ENCODE measurements at regions not wholly inside any gene's neighbourhood (a gene's known extent, or its start where the extent isn't known, plus 50 kb on each side); places are given as distances from the start of the nearest gene placed in this dataset.

DNA sequence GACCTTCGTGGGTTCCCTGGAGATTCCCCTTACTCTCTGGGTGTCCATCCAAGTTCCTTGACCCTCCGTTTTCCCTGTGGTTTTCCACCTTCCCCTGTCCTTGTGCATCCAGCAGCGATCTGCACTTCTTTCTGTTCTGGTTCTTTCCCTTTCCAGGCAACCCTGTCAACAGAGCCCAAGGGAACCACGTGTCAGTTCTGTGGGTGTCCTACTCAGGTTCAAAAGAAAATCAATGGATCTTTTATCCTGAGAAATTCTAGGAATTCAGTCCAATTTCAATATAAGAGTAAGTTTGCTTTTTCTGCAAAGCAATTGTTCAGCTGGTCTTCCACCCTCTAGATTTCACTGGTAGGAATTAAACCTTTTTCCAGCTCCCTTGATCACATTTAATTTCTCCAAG lies 1394.8 kb upstream of the SLC10A2 start:
- no peak for DNase-seq (ENCODE audit: low read depth, low spot score)

DNA sequence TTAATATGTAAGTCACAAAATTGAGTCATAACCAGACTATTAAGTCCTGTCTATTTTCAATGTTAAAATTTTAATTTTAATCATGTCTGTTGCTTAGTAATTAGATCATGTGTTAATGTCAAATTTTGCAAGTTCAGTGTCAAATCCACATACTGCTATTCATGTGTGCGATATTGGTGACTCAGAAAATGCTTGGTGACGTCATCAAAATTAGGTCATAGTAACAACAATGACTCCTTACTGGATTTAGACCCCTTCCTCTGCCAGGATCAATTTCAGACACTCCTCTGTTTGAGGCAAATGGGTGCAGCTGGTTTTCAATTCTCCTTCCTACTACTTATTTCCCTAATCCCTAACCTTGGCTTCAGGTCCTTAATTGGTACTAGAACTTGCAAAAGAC lies 1394.3 kb upstream of the SLC10A2 start:
- no peak for DNase-seq (ENCODE audit: low read depth, low spot score)

DNA sequence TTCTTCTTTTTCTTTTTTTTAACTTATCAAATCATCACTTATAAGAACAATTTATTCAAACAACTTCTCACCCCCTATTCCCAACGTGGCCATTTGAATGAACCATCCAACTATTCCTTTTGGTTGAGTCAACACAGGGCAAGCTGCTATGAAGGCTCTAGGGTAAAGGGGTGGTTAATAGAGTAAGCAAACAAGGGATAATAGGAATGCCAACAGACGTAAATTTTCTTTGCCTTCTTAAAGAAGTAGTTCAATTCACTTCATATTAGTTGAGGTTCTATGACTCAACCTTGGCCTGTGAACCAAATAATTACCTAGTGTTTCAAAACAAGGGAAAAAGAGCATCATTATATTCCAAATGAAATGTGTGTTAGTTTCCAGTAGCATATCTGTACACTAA lies 1383.8 kb upstream of the SLC10A2 start:
- no peak for DNase-seq (ENCODE audit: low read depth, low spot score)

DNA sequence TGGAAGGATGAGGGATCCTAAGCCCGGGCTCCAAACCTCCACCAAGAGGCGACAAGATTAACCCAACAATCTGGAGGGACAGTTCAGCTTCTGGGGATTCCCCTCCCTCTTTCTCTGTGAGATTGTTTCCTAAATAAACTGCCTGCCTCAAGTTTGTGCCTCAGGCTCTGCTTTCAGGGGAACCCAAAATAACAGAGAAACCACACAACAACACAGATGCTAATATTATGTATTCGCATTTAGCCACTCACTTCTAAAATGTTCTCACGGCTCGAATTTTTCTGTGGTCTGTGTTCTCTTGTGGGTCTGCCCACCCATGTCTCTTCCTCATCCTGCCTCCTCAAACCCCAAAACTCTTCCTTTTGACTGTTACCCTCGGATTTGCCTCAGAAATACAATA lies 1381.1 kb upstream of the SLC10A2 start:
- DNase-seq (ENCODE audit: low read depth, low spot score), result no peak

DNA sequence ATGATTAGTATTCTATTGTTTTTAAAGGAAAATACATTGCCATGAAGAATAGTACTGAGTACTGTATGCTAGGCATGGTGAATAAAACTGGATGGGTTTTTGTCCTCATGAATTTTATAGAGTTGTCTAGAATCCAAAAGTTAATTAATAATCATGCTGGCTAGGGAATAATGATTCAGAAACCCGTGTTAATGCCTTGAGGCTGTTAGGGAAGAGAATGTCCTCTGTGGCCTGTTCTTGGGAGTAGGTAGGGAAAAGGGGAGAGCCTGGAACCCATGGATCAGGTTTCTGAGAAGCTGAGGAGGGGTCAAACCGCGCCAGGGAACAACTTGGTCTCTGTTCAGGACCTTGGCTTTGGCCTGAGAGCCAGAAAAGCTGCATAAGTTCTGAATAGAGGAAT lies 1376.3 kb upstream of the SLC10A2 start:
- DNase-seq (ENCODE audit: low read depth, low spot score), result no peak

DNA sequence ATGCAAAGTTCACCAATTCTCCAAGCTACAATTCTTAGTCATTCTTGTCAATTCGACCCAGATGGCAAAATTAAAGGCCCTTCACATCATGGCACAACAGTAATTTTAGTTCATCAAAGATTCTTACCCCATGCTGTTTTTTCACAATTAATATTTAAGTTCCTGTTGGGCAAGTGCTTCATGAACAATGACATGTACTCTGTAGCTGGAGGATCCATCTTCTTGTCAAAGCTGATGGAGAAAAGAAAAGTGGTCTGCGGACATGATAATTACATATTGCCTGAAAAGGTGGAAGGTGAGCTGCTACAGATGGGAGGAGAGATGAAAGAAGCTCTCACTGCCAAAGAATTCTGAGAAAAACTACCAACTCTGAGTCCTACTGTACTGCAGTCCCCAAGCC lies 1370.3 kb upstream of the SLC10A2 start:
- no peak for DNase-seq (ENCODE audit: low read depth, low spot score)

DNA sequence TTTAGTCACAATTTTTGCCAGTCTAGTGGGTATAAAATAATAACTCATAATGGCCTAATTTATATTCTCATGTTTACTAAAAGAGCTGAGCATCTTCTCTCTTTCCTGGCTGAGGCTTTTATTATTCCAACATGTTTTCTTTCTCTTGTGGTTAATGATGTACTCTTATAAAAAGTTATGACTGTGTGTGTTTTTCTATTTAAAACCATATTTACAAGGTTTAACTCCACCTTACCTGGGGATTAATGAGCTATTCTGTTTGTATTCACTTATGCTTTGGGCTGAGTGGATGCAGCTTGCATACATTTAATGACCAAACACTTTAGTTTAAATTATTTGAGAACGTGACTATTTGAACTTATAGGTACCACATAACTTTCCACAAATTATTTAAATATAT lies 1365.7 kb upstream of the SLC10A2 start:
- DNase-seq (ENCODE audit: low read depth, low spot score), result no peak

DNA sequence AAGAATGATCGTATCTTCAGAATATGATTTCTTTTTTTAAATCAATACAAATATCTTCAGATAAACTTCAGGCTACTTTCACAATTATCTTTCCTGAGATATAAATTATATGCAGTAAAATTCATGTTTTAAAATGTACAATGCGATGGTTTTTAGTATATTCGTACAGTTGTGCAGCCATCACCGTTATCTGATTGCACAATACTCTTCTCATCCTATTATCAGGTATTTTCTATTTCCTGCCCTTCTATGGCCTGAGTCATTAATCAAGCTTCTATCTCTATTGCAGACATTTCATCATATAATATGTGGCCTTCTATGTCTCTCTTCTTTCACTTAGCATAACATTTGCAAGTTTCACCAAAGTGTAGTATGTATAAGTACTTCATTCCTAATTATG lies 1360.2 kb upstream of the SLC10A2 start:
- no peak for DNase-seq (ENCODE audit: low read depth, low spot score)

DNA sequence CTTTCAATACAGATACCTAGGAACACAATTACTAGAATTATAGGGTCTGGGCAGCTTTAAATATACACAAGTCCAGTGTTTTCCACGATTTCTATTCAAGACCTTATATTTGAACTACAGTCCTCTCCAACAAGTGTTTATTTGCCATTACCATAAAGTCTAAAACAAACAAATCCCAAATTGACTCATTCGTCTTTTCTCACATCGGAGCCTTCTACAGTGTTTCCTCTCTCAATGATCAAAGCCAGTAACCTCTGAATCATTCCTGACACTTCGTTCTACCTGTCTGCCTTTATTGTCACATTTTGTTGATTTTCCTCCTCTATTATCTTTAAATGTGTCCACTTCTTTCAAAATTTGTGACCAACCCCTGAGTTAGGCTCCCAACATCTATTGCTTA lies 1356.5 kb upstream of the SLC10A2 start:
- DNase-seq (ENCODE audit: low read depth, low spot score), result no peak

DNA sequence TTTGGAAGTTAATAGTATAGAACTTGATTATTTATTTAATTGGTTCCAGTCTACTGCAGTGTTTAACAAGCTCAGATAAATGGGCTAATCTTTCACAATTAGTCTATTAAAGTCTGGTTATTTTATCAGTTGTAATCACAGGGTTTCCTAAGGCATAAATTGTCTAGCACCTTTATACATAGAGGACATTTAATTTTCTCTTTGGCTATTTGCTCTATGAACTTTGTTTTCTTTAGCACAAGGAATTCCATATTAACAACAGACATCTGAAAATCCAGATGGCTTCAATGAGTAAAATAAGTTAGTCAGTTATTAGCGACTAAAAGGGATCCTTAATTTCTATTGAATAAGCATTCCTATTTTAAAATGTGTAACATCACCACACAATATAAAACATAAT lies 1350.8 kb upstream of the SLC10A2 start:
- DNase-seq (ENCODE audit: low read depth, low spot score), result no peak

DNA sequence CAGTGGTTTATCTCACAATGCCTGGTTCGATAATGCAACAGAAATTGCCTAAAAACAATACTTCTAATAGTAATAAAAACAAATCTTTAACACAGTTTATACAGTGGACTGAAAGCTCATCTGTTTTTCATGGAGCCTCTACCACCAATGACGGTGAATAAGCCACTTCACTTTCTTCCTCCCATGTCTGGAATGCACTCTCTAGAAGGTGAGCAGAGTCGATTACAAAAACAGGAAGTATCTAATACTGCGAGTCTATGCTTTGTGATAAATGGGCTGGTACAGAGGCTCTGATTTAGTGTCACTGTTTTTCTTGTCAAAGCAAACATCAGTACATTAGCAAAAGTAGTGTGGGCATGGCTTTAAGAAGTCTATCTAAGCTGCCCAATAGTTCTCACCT lies 1348.6 kb upstream of the SLC10A2 start:
- DNase-seq (ENCODE audit: low read depth, low spot score), result no peak

DNA sequence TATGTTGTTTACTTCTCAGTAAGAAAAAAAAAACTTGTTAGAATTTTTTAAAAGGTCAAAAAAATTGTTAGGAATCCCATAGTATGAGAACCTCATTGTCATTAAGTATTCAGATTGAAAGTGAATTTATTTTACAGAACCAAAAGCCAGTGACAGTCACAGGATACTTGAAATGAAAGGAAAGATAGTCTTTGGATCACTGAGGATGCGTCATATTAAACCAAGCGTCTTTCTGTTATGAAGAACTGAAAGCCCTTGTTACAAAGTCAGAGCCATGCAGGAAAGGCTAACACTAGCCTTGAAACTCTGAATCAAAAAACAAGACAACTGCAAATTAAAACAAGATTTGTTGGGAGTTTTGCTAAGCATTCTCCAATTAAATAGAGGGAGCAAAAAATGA lies 1348.0 kb upstream of the SLC10A2 start:
- no peak for DNase-seq (ENCODE audit: low read depth, low spot score)

DNA sequence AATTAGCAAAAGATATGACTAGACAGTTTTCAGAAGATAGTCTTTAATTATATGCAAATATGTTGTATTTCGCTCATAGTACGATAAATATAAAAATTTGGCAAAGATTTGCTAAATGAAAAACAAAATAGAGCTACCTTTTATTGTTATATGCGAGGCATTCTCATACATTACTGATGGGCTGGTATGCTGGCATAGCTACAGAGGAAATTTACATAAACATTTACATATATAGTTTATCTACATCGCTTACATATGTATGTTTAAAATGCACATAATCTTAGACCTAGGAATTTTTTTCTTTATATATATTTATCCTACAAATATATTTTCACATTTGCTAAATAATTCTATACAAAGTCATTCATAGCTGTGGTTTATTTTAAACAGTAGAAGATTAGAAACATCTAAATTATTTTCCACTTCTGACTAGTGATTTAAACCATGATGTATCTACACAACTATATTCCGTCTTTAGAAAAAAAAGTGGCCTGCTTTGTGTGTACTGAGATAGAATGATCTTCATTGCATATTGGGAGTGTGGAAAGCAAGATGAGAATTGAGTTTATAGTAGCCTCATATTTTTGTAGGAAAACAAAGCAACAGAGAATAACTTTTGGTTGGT lies 1345.0 kb upstream of the SLC10A2 start:
- DNase-seq (ENCODE audit: low read depth, low spot score), result no peak

DNA sequence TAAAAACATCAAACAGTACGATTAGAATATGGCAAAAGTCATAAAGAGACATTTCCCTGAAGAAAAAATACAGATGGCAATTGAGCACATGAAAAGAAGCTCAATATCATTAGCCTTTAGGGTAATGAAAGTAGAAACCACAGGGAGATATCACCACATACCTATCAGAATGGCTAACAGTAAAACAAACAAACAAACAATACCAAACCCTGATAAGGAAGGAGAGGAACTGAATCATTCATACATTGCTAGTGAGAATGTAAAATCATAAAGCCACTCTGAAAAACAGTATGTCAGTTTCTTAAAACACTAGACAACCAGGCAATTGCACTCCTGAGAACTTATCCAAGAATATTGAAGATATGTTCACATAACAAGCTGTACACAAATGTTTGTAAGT lies 1342.5 kb upstream of the SLC10A2 start:
- DNase-seq (ENCODE audit: low read depth, low spot score), result no peak

DNA sequence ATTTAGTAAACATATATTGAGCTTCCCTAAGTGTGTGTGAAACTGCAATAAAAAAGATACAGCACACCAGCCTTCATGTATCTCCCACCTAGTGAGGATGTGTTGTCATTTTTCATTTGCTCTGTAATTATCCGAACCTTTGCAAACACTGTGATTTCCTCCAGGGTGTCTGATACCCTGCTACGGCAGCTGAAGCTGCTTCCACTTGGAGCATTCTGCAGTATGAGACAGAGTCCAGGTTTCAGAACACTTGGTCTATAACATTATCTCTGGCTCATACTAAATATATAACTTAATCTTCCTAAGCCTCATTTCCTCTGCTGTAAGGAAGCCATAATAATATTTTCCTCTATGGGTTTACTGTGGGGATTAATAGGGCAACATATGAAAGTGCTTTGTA lies 1338.1 kb upstream of the SLC10A2 start:
- no peak for DNase-seq (ENCODE audit: low read depth, low spot score)

DNA sequence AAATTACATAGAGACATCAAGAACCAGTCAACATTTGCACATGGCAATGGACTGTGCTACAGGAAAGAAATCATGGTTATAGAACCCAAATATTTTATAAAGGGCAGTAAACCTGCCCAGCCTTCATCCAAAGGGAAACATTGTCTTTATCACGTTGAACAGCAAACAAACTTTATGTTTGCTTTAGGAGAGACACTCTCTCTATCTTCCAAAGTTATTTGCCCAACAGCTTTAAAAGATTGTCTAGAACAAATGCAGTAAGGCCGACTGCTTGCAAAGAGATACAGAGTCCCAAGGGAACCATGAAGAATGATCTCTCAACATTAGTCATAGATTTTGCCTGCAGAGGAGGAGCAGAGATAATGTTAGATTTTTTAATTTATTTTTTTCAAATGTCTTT lies 1323.5 kb upstream of the SLC10A2 start:
- DNase-seq (ENCODE audit: low read depth, low spot score), result no peak

DNA sequence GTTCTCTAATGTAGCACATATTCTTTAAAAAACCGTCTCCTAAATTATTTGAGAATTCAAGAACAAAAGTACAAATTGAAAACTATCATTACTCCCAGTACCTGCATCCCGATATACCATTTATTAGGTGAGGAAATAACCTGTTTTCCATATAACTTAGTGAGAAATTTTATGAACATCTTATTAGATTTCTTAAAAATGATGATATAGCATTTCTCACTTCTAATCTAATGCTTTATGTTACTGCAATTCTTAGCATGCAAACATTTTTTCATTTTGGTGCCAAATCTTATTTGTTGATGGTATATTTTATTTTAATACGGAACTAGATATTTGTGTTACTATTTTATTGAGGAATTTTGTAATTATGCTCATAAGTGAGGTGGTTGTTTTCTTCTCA lies 1321.3 kb upstream of the SLC10A2 start:
- DNase-seq (ENCODE audit: low read depth, low spot score), result no peak

DNA sequence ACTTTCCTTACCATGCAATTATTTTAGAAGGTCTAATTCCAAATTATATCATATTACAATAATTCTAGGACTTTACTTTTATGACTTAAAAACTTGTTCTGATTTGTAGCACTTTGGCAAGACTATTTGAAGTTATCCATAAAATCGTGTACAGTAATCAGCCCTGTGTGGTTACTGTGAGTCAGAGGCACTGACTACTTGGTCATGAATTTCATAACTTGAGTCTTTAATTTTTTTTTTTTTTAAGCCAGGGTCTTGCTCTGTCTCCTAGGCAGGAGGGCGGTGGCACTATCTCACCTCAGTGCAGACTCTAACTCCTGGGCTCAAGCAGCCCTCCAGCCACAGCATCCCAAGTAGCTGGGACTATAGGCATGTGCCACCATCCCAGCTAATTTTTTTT lies 1319.2 kb upstream of the SLC10A2 start:
- no peak for DNase-seq (ENCODE audit: low read depth, low spot score)

DNA sequence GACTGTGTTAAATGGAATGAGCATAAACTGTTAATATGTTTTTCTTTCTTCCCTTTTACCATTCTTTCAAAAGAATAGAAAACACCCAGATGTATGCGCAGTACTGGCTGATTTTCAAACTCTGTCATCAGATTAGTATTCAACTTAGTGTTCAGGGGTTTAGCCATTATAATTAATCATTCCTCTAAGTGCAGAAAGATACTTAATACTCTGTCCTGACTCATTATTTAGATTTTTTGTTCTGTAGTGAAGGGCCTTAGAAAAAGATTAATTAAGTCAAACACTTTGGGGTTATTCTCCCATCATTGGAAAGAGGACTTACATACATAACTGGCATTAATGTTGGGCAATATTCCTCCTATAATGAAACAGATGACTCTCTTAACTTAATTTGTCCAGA lies 1316.7 kb upstream of the SLC10A2 start:
- no peak for DNase-seq (ENCODE audit: low read depth, low spot score)

DNA sequence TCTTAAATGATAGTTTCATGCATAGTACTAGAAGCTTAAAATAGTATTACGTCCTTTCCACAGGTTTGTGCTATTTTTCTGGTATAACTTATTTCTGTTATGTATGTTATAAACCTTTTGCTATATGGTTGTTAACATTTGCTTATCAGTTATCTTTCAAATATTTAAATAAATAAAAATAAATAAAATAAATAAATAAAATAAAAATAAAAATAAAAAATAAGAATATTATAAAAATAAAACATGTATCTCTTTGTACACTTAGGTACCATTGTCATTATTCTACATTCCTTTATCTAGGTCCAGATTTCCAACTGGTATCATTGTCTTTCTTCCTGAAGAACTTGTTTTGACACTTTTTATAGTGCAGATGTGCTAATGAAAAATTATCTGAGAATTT lies 1310.4 kb upstream of the SLC10A2 start:
- DNase-seq (ENCODE audit: low read depth, low spot score), result no peak

DNA sequence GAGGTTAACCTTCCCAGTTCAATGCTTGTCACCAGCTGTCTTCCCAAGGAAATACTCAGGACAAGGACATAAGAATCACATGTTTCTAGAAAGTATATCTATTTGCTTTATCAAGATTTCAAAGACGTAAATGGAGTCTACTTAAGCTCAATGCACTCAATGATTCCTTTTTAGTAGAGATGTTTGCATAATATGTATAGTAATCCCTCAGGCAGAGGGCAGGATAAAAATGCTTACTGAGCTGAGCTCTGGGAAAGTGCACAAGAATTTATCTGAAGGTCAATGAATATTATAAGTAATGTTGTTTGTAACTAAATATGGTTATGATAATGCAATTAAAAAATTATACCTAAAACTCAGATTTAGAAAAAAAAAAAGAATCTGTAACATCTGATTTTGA lies 1309.4 kb upstream of the SLC10A2 start:
- no peak for DNase-seq (ENCODE audit: low read depth, low spot score)

DNA sequence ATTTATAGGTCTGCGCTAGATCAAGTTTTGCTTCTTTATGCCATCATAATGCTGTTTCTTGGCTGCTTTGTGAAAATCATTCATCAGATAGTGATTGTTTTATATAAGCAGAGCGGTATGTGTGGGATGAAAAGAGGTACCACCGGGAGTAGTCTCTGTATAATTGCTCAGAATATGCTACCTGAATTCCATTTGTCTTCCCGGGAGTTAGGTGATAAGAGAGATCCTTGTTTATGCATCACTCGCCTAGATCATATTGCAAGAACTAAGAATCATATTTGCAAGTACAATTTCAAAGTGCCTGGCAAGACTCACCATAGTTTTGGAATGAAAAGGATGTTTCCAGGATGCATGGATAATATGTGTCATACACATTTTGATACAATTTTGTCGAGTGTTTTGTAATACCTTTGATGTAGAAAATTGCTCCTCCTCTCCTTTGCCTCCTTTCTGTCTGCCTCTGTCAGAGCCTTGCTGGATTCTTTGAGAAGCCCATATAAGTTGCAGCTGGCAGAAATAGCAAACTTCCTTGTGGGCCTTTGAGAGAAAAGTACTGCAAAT lies 1306.0 kb upstream of the SLC10A2 start:
- DNase-seq (ENCODE audit: low read depth, low spot score), result no peak

DNA sequence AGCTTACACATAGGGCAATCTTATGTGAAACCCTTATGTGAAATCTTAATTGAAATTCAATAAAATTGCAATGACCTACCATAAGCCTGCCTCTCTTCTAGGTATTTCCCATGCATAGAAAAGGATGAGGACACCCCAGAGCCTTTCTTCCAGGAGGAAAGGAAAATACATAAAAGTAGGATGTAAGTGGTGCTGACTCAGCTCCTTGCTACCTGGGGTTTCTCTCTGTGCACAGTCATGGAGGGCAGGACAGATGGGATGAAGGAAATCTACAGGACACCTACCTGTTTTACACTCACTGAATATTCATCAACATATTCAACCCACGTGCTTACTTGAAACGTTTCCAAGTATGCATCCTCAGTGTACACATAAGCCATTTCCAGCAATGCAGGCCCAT lies 1299.2 kb upstream of the SLC10A2 start:
- DNase-seq (ENCODE audit: low read depth, low spot score), result no peak

DNA sequence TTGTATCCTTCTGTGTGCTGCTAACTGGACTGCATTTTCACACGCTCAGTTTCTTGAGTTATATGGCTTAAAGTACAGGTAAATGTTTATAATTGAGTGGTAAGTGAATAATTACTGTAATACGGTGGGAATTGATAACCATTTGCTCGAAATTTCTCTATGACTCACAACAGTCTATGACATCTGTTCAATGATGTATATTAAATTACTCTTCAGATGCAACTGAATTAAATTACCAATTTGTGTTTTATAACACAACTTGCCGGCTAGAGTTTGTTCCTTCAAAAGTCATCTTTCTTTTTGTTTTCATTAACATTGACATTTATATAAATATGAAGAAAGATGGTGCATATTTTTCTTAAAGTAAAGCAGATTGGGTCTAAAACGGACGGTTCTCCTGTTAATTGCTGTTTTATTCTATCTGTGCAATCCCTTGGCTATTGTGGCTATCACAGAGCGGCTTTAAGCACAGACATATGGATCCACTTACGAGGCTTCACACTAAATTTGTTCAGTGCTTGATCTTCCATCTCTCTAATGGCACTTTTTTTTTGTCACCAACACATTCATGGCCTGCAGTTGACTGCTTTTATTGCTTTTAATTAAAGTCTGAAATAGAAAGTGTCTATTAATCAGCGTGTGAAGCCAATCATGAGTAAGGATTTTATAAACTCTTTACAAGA lies 1291.6 kb upstream of the SLC10A2 start:
- no peak for DNase-seq (ENCODE audit: low read depth, low spot score)

Measured in ELF-1 (cell line).